GM19455 (cell line): ENCODE measurements at regions not wholly inside any gene's neighbourhood (a gene's known extent, or its start where the extent isn't known, plus 50 kb on each side); places are given as distances from the start of the nearest gene placed in this dataset.
"Not testable (repeated sequence)": the region's sequence is repeated elsewhere in the genome, so short reads cannot be mapped to it uniquely, and the experiment has no call there.

ENCODE experiments used
- ATAC-seq: cut with Tn5 transposase; IDR thresholded peaks from one replicate; pipeline ENCODE4 v1.9.1; 2021; ENCODE audit not compliant: unreplicated experiment

DNA sequence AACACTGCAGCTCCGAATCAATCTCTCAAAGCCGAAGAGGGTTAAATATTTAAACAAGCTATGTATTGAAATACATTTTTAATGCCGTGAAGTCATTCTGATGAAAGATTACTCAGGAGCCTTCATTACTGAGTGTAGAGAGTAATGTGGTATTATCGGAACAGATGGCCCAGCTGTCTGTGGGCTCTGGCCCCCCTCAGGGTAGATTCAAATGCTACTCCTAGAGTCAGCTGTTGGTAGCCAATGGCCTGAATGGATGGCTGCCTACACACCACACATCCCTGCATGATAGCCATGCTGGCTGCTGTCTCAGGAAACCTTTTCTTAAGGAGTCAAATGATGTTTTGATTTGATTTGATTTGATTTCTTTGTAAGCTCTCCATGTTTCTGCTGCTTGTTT is 732.3 kb upstream of the CELF4 start:
- ATAC-seq: no peak

GRCh38 chr18:38290229-38290628 is 724.6 kb upstream of the CELF4 start:
- ATAC-seq: no peak

DNA sequence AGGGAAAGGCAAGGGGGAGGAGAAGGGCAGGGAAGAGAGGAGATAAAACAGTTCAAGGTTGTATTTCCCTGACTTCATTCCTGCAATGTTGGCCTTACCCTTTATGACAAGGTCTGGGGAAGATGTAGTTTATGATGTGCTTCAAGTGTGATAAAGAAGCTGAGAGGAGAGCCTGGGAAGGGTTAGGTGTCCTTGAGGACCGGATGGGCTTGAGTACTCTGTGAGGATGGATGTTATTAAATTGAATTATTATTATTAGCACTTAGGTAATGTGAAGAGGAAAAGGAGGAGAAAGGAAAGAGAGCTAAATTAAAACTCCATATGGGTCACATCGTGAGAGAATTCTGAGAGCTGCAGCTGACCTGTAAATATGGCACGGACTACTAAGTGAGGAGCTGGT is 719.4 kb upstream of the CELF4 start:
- ATAC-seq: no peak

- ATAC-seq: no peak
These were observed 697.5 kb upstream of the CELF4 start for GRCh38 chr18:38263066-38263465.

DNA sequence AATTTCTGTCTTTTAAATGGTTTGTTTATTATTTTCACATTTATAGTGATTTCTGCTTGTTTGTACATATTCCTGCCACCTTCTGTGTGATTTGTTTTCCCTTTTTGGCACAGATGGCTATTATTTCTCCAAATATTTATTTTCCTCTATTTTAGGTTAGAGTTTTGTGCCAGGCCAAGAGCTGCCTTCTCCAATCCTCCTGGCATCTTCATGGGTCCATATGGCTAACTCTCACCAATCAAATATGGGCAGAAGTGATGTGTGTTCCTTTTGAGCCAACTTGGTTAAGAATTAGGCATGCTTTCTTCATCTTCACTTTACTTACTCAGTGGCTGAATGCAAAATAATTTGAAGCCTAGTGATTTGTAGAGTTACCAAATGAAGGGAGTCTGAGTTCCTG is 697.1 kb upstream of the CELF4 start:
- ATAC-seq: no peak

DNA sequence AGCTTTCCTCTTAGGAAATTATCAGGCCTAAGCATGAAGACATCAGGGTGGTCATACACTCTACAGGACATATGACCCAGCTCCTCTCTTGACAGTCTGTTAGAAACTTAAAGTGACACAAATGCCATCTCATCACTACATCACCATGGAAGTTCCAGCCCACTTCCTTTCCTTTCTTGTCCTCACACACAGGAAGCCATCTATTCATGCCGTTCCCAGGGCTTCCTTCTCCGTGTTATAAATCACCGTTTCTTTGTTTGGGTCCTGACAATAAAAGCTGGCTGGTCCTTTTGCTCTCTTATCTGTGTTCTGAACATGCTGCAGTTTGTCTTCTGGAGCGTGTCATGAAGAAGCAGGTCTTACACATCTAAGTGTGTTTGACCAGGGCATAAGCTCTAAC is 692.1 kb upstream of the CELF4 start:
- no peak for ATAC-seq

DNA sequence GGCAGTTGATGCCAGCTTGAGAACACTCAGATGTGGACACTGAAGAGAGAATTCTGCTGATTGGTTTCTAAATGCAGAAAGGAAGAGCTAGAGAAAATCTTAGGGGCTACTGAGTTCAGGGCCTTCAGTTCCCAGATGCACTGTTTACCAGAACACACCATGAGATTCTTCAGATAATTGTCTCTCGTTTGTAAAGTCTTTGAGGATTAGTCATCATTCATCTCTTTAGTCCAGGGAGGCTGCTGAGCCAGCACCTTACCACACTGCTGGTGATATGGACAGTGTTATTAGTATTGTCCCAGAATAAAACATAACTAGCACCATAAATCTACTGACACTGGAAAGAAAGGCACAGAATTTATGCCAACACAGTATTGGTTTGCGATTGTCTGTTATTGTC is 690.8 kb upstream of the CELF4 start:
- ATAC-seq: no peak

DNA sequence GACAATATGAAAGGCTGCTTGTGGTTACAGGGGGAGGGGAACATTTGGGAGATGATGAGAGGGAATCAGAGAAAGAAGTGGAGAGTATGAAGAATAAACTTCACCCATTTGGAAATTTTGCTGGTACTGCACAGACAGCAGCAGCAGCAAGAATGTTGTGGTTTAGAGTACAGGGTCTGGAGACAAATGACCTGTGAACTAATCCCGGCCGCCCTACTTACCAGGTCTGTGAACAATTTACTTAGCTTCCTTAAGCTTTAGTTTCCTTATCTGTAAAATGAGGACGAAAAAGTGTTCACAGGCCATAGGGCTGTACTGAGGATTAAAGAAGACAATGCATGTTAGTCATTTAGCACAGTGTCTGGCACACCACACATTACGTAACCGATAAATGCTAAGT is 685.4 kb upstream of the CELF4 start:
- ATAC-seq: no peak

DNA sequence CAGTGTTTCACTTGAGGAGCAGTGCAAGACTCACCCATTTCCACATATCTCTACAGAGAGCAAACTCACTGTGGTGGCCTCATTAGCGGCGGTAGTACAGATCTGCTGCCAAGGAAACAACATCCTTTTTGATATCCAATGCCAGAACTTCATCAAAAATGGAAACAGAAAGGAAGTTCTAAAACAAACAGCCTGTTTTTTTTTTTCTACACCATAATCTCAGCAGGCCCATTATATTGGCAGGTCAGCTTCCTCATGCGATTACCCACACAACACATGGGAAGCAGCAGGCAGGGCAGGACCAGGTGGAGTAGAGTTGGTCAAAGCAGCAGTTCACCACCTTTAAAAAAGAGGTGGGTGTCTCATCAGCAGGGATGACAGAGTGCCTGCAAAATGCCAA is 678.9 kb upstream of the CELF4 start:
- ATAC-seq: no peak

- ATAC-seq: no peak
These were observed 677.7 kb upstream of the CELF4 start for GRCh38 chr18:38243291-38243690.

DNA sequence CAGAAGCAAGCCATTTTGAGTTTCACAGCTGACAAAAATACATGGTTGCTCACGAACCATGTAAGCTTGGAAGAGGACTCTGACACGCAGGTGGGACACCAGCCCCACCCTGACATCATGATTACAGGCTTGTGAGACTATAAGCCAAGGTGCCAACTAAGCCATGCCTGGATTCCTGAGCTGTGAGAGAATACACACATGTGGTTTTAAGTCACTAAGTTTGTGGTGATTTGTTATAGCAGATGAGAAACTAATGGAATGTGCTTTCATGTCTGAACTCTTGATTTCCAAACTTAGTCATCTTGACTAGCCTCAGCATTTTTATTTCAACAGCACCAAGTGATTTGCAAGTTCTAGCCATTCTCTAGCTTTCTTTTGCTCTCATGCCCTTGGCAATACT is 676.1 kb upstream of the CELF4 start:
- no peak for ATAC-seq

DNA sequence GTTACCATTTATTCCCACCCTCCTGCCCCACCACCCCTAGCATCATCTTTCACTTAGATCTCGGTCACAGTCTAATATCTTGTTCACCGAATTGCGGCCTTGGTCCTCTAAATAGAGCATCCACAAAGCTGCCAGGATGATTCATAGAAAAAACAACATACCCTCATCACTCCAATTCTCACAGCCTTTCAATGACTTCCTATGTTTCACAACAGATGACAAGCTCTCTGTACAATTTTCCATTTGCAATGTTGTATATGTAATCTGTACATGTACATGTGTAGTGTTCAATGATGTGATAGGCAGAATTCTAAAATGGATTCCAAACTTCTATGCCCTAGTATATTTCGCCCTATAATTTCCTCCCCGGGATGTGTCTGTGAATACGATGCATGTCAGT is 675.6 kb upstream of the CELF4 start:
- no peak for ATAC-seq

GRCh38 chr18:38239606-38240005 is 674.0 kb upstream of the CELF4 start:
- ATAC-seq: no peak

GRCh38 chr18:38237796-38238195 is 672.2 kb upstream of the CELF4 start:
- no peak for ATAC-seq

- no peak for ATAC-seq
These were observed 656.0 kb upstream of the CELF4 start for GRCh38 chr18:38221476-38222100.

DNA sequence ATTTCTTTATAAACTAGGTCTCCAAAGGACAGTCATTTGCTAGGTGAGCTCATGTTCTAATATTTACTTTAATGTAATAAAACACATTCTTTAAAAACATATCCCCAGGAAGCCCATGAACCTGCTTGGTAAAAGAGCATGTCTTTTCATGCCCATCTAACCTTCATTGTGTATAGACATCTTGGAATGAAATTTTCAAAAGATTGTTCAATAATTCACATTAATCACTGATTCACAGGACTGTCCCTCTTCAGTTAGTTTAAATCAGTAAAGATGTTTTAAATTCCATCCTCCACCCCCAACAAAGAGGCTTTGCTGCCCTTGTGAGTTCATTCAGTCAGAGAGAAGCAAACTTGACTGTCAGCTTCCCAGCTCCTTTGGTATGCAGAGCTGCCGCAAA is 633.4 kb upstream of the CELF4 start:
- no peak for ATAC-seq

GRCh38 chr18:38198526-38198925 is 632.9 kb upstream of the CELF4 start:
- ATAC-seq: no peak

GRCh38 chr18:38186491-38186890 is 620.9 kb upstream of the CELF4 start:
- no peak for ATAC-seq

- ATAC-seq: no peak
These were observed 609.0 kb upstream of the CELF4 start for GRCh38 chr18:38174594-38174993.

DNA sequence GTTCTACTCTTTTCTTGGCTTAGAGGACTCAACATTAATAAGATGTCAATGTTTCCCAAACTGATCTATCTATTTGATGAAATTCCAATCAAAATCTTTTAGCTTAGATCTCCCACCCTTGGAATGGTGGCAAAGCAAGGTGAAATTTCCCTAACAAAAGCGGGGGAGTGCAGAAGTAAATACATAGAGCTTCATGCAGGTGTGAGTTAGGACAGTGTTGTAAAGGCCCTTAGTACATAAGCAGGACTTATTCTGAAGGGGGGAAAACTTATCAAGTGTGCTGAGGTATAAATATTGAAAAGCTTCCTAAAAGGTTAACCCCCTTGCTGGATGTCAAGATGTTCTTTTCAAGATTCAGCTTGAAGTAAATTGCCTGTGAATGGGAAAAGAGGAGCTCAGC is 608.6 kb upstream of the CELF4 start:
- no peak for ATAC-seq

GRCh38 chr18:38170845-38171244 is 605.2 kb upstream of the CELF4 start:
- ATAC-seq: no peak

DNA sequence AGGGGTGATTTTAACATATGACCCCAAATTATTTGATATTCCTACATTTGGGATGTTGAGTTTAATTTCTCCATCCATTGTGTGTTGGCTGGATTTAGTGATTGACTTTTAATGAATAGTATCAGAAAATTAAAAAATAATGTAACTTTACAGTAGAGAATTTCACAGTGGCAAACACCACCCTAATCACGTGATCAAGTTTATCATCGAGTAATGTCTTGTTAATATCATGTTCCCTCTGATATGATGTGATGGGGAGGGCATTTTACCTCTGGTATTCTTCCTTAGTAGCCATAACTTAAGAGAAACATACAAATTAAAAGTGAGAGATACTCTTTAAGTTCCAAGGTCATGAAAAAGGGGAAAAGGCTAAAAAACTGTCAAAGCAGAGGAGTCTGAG is 602.0 kb upstream of the CELF4 start:
- no peak for ATAC-seq

GRCh38 chr18:38153116-38153515 is 587.5 kb upstream of the CELF4 start:
- ATAC-seq: not testable (repeated sequence)

DNA sequence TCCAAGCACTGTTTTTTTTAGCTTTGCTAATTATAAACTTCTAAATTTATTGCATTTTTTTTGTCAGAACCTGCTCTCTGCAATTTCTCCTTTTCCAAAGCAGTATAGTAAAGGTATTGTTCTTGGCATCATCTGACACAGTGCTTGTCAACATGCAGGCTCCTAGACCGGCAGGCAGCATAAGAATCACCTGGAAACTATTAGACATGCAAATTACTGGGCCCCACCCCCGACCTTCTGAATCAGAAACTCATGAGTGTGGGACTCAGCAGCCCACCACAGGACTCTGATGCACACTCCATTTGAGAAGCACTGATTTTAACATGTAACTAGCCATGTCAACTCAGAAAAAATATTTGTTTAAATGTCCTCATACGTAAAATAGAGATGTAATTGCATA is 551.1 kb upstream of the CELF4 start:
- ATAC-seq: no peak
